ENCODE measurements at regions not wholly inside any gene's neighbourhood (a gene's known extent, or its start where the extent isn't known, plus 50 kb on each side); places are given as distances from the start of the nearest gene placed in this dataset.

- 0 out of 2 replicates have a peak, but pooled peaks have one; percentile 21 for TF ChIP-seq PRDM10 (tag by site-specific recombination; IDR thresholded peaks at IDR 0.05)
These were observed 90.5 kb downstream of the ICOS start (continued) for GRCh38 chr2:204027091-204027490.

GRCh38 chr2:204030322-204030721 lies 93.8 kb downstream of the ICOS start:
- CTCF ChIA-PET: interaction anchor here (0.6 kb wide), 1 partner anchor 265 kb away, joined by 3 read pairs; no protein-coding TSS in a partner anchor
- Histone ChIP-seq H3K4me3 (ENCODE audit: low read depth, low read length) (no peak overlapping the region), H3K4me1 (ENCODE audit: control insufficient read depth, insufficient read depth, low read length) (no peaks in the 10 kb centered on the region), H3K36me3 (ENCODE audit: control insufficient read depth in 2 of 2, insufficient read depth in 1 of 2, low read length in 2 of 2) (no peaks in the 10 kb centered on the region), H3K27ac (ENCODE audit: extremely low read depth, low read depth, low read length) (no peak overlapping the region), H3K9me3 (ENCODE audit: control insufficient read depth, insufficient read depth, low read depth, low read length) (no peaks in the 10 kb centered on the region)
- TF ChIP-seq ZNF146 (tag by site-specific recombination; IDR thresholded peaks at IDR 0.05) (no peak), ZNF174 (tag by site-specific recombination; IDR thresholded peaks at IDR 0.05) (no peak), ZBTB8A (tag by site-specific recombination; IDR thresholded peaks at IDR 0.05) (no peak), IKZF3 (tag by site-specific recombination; IDR thresholded peaks at IDR 0.05) (no peak), ATF2 (tag by site-specific recombination; IDR thresholded peaks at IDR 0.05; ENCODE audit: low read depth) (no peak)
- POLR2A ChIA-PET: no interaction called here

GRCh38 chr2:204031056-204031455 lies 94.5 kb downstream of the ICOS start:
- no peaks in the 10 kb centered on the region for H3K36me3 ChIP-seq (ENCODE audit: control insufficient read depth in 2 of 2, insufficient read depth in 1 of 2, low read length in 2 of 2)
- H3K27ac ChIP-seq (ENCODE audit: extremely low read depth, low read depth, low read length): no peak overlapping the region
- no peak overlapping the region for H3K4me3 ChIP-seq (ENCODE audit: low read depth, low read length)
- CTCF ChIA-PET: no interaction called here
- POLR2A ChIA-PET: no interaction called here
- H3K9me3 ChIP-seq (ENCODE audit: control insufficient read depth, insufficient read depth, low read depth, low read length): no peaks in the 10 kb centered on the region
- no peaks in the 10 kb centered on the region for H3K4me1 ChIP-seq (ENCODE audit: control insufficient read depth, insufficient read depth, low read length)
- no peak for TF ChIP-seq ATF2 (tag by site-specific recombination; IDR thresholded peaks at IDR 0.05; ENCODE audit: low read depth)
- no peak for TF ChIP-seq TSHZ1 (tag by site-specific recombination; IDR thresholded peaks at IDR 0.05; ENCODE audit: borderline replicate concordance)
- no peak for TF ChIP-seq GLIS2 (tag by site-specific recombination; IDR thresholded peaks at IDR 0.05)
- no peak for TF ChIP-seq ZNF121 (tag by site-specific recombination; IDR thresholded peaks at IDR 0.05)
- no peak for TF ChIP-seq ZNF449 (tag by site-specific recombination; IDR thresholded peaks at IDR 0.05)
- no peak for TF ChIP-seq ZNF791 (tag by site-specific recombination; IDR thresholded peaks at IDR 0.05)
- no peak for TF ChIP-seq ZNF518A (tag by site-specific recombination; conservative IDR thresholded peaks at IDR 0.05; ENCODE audit: low read depth)

Measured in HEK293 (cell line).